Prostate gland (tissue), 2 donors: ENCODE measurements at regions not wholly inside any gene's neighbourhood (a gene's known extent, or its start where the extent isn't known, plus 50 kb on each side); places are given as distances from the start of the nearest gene placed in this dataset.

Experiments
- DNase-seq: peaks from one replicate; pipeline ENCODE4 v3.0.0-alpha.2; 2019; ENCODE audit warnings: low spot score
- H3K27ac ChIP-seq, 2 donors: fragments of 200-600 bp; sonication (generic); 2 replicates each; pipeline ENCODE4 v1.5.1; 2017 to 2019
- H3K27me3 ChIP-seq: fragments of 200-600 bp; sonication (generic); replicated peaks from 2 replicates; pipeline ENCODE4 v1.5.1; 2019; ENCODE audit not compliant: insufficient read depth
- H3K36me3 ChIP-seq, 2 donors: fragments of 200-600 bp; sonication (generic); 1 replicate in 1 of 2; 2 replicates in 1 of 2; pipeline versions ENCODE4 v1.5.1 to v1.8.1; 2017 to 2019
- H3K4me1 ChIP-seq: fragments of 200-600 bp; sonication (generic); replicated peaks from 2 replicates; pipeline ENCODE4 v1.5.1; 2019
- H3K4me3 ChIP-seq, 2 donors: fragments of 200-600 bp; sonication (generic); 2 replicates each; pipeline ENCODE4 v1.5.1; 2017 to 2019
- H3K9me3 ChIP-seq: fragments of 200-600 bp; sonication (generic); 2 replicates; pipeline ENCODE4 v1.5.1; 2017
- CTCF ChIP-seq, 4 experiments: fragments of 200-600 bp in 2 of 4; fragments of 450-650 bp in 2 of 4; sonication (generic) in 2 of 4; IDR thresholded peaks; 1 replicate in 3 of 4; 2 replicates in 1 of 4; pipeline ENCODE4 v1.5.1; 2016 to 2019; ENCODE audit warnings: antibody characterized with exemption in 4 of 4, mild to moderate bottlenecking in 2 of 4, moderate library complexity in 2 of 4
- POLR2A ChIP-seq: fragments of 450-650 bp; IDR thresholded peaks from one replicate; pipeline ENCODE4 v1.6.1; 2016; ENCODE audit warnings: antibody characterized with exemption, mild to moderate bottlenecking
- POLR2AphosphoS5 ChIP-seq: sonication (generic); formaldehyde crosslinking; IDR thresholded peaks from one replicate; pipeline ENCODE4 v1.6.1; 2017; ENCODE audit warnings: antibody characterized with exemption
- WGBS: methylation state at CpG from one replicate; pipeline ENCODE4 v1.1.5; 2018; 5-methylcytosine and 5-hydroxymethylcytosine counted together
- intact Hi-C: fragments of 100-400 bp; cut with DNase I; formaldehyde crosslinking; loops from one replicate; pipeline ENCODE4 v1.14.2; 2022

- Histone ChIP-seq H3K27ac (no peak overlapping the region), H3K9me3 (no peaks in the 10 kb centered on the region), H3K36me3 (no peaks in the 10 kb centered on the region), H3K4me3 (no peak overlapping the region), H3K27me3 (no peaks in the 10 kb centered on the region), H3K4me1 (no peaks in the 10 kb centered on the region)
- 43% methylated on average over 1 of the region's 1 CpG for WGBS
- intact Hi-C loops: no loop called here
- TF ChIP-seq CTCF (IDR thresholded peaks at IDR 0.05) (no peak), POLR2AphosphoS5 (no peak), POLR2A (no peak)
- DNase-seq: no peak
Observed at GRCh38 chr6:104596091-104596490, 263.6 kb downstream of the HACE1 start.

GRCh38 chr6:104595311-104595820 is 264.4 kb downstream of the HACE1 start:
- intact Hi-C loops: no loop called here
- H3K27ac ChIP-seq: no peak overlapping the region

GRCh38 chr6:104591573-104592334 is 268.0 kb downstream of the HACE1 start:
- no peaks in the 10 kb centered on the region for H3K4me1 ChIP-seq
- WGBS: 83% methylated on average over 2 of the region's 2 CpGs
- intact Hi-C loops: no loop called here
- H3K27ac ChIP-seq: no peak overlapping the region
- H3K36me3 ChIP-seq: no peaks in the 10 kb centered on the region
- TF ChIP-seq CTCF (IDR thresholded peaks at IDR 0.05) (no peak), POLR2AphosphoS5 (no peak), POLR2A (no peak)
- H3K4me3 ChIP-seq: no peak overlapping the region
- no peaks in the 10 kb centered on the region for H3K9me3 ChIP-seq
- no peak for DNase-seq
- H3K27me3 ChIP-seq: no peaks in the 10 kb centered on the region

More at GRCh38 chr6:104595311-104595820, 264.4 kb downstream of the HACE1 start:
- TF ChIP-seq POLR2A (no peak), CTCF (IDR thresholded peaks at IDR 0.05) (no peak), POLR2AphosphoS5 (no peak)
- no peaks in the 10 kb centered on the region for H3K4me1 ChIP-seq
- no peak for DNase-seq
- H3K4me3 ChIP-seq: no peak overlapping the region
- no peaks in the 10 kb centered on the region for H3K36me3 ChIP-seq
- no peaks in the 10 kb centered on the region for H3K9me3 ChIP-seq
- H3K27me3 ChIP-seq: no peaks in the 10 kb centered on the region
- WGBS: 88% methylated on average over 2 of the region's 2 CpGs

- H3K4me3 ChIP-seq: no peak overlapping the region
- H3K27ac ChIP-seq: no peak overlapping the region
- H3K27me3 ChIP-seq: no peaks in the 10 kb centered on the region
- intact Hi-C loops: no loop called here
- no peak for TF ChIP-seq CTCF (IDR thresholded peaks at IDR 0.05)
- TF ChIP-seq POLR2AphosphoS5: no peak
- TF ChIP-seq POLR2A: no peak
- H3K9me3 ChIP-seq: no peaks in the 10 kb centered on the region
- no peaks in the 10 kb centered on the region for H3K36me3 ChIP-seq
- H3K4me1 ChIP-seq: no peaks in the 10 kb centered on the region
- no peak for DNase-seq
Observed at GRCh38 chr6:104589940-104590339, 269.8 kb downstream of the HACE1 start.

GRCh38 chr6:104585646-104586045 is 274.1 kb downstream of the HACE1 start:
- no peak for DNase-seq
- intact Hi-C loops: no loop called here
- no peak overlapping the region for H3K27ac ChIP-seq
- no peak for TF ChIP-seq CTCF (IDR thresholded peaks at IDR 0.05)
- no peak for TF ChIP-seq POLR2A
- no peak for TF ChIP-seq POLR2AphosphoS5
- H3K9me3 ChIP-seq: no peaks in the 10 kb centered on the region
- H3K4me3 ChIP-seq: no peak overlapping the region
- WGBS: 61% methylated on average over 2 of the region's 2 CpGs
- H3K4me1 ChIP-seq: no peaks in the 10 kb centered on the region
- H3K27me3 ChIP-seq: no peaks in the 10 kb centered on the region
- H3K36me3 ChIP-seq: no peaks in the 10 kb centered on the region
